LNCAP (cell line): ENCODE measurements at regions not wholly inside any gene's neighbourhood (a gene's known extent, or its start where the extent isn't known, plus 50 kb on each side); places are given as distances from the start of the nearest gene placed in this dataset.

ENCODE experiments used
- TF ChIP-seq, protein P1 (sequence below): fragments of 450-650 bp; IDR thresholded peaks from 2 replicates; pipeline ENCODE4 v1.5.1; 2017; ENCODE audit warnings: mild to moderate bottlenecking

DNA sequence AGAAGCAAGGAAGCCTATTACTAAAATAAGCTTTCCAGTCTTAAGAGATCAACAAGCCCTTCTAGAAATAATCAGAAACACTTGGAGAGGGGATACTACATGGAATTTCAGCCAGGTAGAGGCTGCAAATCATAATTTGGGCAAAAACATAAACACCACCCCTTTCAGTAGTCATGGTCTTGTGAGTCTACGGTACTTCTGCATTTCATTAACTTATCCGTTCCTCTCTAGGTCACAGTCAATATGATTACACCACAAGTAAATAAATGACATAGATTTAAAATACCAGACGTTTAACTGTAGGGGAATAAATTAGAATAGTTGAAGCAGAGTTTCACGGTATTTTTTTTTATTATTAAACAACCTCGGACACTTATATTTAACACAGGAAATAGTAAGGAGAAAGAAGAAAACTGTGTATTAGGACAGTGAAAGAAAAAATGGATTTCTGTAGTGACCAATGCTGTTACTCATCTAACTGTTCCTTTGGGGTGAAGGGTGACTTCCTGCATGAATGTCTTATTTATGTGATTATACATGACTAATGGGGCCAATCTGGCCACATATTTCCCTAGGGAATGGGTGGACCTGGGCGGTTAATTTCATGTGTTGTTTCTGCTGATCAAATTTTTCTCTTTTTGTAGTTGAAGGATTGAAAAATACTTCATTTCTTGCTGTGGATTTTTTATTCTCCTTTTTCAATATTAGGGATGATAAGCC is 456.6 kb upstream of the UBE2E3 start:
- TF ChIP-seq, protein P1, sequence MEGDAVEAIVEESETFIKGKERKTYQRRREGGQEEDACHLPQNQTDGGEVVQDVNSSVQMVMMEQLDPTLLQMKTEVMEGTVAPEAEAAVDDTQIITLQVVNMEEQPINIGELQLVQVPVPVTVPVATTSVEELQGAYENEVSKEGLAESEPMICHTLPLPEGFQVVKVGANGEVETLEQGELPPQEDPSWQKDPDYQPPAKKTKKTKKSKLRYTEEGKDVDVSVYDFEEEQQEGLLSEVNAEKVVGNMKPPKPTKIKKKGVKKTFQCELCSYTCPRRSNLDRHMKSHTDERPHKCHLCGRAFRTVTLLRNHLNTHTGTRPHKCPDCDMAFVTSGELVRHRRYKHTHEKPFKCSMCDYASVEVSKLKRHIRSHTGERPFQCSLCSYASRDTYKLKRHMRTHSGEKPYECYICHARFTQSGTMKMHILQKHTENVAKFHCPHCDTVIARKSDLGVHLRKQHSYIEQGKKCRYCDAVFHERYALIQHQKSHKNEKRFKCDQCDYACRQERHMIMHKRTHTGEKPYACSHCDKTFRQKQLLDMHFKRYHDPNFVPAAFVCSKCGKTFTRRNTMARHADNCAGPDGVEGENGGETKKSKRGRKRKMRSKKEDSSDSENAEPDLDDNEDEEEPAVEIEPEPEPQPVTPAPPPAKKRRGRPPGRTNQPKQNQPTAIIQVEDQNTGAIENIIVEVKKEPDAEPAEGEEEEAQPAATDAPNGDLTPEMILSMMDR, result no peak

DNA sequence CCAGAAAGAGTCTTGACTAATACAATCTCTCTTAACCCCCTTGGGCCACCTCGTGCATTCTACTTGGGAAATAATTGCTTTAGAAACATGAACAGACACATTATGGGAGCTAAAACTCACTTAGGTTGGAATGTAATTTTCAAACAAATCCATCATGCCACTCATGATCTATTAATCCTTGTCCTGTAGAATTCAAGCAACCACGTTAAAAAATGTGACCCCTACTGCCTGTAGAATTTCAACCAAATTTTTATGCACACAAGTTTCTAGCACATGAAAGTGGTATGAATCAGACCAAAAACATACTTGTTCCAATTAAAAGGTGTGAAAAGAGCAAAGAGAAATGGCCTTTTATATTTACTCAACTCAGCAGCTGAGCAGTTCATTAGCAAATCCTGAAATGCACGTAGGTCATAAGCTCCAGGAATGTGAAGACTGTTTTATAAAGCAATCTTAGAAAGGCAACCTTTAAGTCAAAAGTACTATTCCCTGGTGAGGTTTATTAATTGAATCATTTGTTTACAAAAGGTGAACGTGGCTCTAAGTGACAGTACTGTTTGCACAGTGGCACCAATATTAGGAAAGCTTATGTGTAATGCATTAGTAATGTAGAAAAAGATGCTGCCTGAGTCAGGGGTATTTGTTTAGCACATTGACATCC is 459.4 kb upstream of the UBE2E3 start:
- TF ChIP-seq, protein P1, result no peak

DNA sequence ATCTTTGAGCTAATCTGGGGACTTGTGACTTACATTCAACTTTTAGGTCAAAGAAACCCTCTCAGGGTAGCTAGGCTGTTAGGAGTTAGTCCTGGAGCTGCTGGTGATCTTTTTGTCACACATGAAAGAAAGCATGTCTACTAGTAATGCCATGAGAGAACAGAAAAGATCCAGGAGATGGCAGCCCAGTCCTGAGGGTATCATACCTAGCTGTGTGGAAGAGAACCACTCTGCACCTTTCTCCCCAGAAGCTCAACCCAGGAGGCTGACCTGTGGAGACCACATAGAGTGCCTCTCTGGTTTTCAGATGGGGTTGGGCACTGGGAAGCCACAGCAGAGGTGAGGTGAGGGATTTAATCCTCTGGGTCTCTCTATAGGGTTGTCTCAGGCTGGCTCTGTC is 460.2 kb upstream of the UBE2E3 start:
- TF ChIP-seq, protein P1, result no peak

DNA sequence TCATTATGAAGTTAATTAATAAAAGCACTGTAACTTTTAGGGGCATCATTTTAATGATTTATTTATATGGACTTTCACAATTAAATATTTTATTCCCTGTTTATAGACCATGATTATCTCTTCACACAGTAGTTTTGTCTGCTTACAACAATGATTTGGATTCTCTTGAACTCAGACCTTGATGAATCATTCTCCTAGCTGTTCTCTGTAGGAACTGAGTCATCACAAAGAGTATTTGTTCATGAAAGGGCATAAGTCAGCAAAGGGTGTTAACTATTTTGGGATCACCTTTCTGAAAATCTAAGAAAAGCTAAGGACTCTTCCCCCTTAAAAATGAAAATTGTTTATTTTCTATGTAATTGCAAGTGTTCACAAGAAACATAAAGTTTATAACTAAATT is 461.1 kb upstream of the UBE2E3 start:
- TF ChIP-seq, protein P1, result no peak

DNA sequence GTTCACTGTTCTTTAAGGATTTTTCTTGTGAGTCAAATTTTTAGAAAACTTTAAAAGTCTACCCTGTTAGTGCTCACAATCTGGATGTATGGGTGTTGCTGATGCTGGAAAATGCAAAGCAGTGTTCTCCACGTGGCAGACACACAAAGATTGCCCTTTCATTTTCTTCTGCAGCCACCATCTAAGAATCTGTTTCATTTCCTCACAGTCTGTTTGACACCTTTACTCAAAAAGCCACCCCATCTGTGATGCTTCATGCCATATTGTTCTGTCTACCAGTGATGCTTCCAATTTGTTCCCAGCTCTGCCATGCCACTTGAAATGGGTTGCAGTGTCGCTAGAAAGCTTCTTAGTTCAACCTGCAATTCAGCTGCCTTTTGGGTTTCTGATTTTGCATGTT is 464.2 kb upstream of the UBE2E3 start:
- TF ChIP-seq, protein P1, result no peak

DNA sequence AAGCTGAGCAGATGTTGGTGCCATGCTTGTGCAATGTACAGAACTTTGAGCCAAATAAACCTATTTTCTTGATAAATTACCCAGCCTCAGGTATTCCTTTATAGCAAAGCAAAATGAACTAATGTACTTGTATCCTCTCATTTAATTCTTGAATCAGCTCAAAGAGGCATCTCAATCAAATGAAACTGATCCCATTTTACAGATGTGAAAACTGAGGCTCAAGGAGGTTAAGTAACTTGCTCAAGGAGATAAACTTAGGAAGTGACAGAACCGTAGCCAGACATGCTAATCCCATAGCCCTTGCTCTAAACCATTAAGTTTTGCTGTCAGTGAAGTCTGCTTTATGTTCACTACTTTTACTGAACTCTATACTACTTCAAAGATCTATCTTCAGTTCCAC is 467.0 kb upstream of the UBE2E3 start:
- TF ChIP-seq, protein P1, result no peak

DNA sequence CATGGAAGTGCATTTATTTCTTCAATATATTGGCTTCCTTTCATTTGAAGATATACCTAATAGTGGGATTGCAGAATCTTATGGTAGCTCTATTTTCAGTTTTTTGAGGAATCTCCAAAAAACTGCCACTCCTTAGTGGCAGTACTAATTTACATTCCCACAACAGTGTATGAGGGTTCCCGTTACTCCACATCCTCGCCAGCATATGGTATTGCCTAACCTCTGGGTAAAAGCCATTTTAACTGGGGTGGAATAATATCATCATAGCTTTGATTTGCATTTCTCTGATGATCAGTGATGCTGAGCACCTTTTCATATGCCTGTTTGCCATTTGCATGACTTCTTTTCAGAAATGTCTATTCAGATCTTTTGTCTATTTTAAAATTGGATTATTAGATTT is 471.9 kb upstream of the UBE2E3 start:
- TF ChIP-seq, protein P1, result no peak
